ENCODE measurements at regions not wholly inside any gene's neighbourhood (a gene's known extent, or its start where the extent isn't known, plus 50 kb on each side); places are given as distances from the start of the nearest gene placed in this dataset.
"Not testable (repeated sequence)": the region's sequence is repeated elsewhere in the genome, so short reads cannot be mapped to it uniquely, and the experiment has no call there.

DNA sequence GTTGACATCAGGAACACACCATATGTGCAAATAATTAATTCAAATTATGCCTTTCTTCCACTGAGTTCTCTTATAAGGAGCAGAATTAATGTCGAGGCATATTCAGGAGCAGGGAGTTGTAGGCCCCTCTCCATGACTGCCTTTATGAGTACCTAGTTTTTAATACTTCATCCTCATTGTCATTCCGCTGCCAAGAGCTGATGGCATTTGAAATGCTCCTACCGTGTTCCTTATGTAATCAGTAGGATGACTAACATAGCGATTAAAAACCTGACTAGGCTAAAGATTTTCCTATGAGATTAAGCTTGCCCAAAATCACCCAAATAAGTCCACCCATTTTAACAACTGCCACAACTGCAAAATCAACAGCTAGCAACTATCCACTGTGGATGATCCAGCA lies 220.6 kb downstream of the DHX15 start:
- no peak for DNase-seq

DNA sequence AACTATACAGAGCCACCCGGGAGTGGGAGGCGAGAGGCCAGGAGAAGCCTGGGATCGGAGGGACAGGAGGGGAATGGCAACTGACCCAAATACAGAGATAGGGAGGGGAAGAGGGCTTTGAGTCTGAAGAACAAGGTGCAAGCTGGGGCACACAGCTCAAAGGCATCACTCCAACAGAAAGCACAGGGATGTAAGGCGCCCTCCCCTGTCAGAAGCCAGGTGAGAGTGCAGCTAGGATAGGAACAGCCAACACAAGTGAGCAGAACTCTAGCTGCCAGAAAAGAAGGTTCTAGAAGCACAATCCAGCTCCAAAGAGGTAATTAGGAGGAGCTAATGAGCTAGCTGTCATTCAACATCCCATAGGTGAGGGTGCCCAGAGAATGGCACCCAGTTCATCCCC lies 232.2 kb downstream of the DHX15 start:
- DNase-seq, result no peak

DNA sequence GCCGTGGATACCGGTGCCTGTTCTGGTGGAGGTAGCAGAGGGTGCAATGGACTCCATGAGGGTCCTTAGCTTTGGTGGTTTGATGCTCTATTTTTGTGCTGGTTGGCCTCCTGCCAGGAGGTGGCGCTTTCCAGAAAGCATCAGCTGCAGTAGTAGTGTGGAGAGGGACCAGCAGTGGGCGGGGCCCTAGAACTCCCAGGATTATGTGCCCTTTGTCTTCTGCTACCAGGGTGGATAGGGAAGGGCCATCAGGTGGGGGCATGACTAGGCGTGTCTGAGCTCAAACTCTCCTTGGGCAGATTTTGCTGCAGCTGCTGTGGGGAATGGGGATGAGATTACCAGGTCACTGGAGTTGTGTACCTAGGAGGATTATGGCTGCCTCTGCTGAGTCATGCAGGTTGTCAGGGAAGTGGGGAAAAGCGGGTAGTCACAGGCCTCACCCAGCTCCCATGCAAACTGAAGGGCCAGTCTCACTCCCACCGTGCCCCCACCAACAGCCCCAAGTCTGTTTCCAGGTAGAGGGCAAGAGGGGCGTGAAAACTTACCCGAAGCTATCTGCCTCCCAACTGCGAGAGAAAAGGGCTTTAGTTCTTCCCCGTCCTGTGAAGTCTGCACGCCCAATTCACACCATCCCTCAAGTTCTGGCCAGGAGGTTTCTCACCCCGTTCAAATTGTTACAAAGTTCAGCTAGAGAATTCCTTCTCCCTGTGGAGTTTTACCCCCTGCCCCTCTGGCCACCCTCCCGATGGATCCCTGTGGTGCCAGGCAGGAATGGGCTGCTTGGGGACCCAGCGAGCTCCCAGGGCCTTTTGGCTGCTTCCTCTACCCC lies 235.0 kb downstream of the DHX15 start:
- DNase-seq, result not testable (repeated sequence)

DNA sequence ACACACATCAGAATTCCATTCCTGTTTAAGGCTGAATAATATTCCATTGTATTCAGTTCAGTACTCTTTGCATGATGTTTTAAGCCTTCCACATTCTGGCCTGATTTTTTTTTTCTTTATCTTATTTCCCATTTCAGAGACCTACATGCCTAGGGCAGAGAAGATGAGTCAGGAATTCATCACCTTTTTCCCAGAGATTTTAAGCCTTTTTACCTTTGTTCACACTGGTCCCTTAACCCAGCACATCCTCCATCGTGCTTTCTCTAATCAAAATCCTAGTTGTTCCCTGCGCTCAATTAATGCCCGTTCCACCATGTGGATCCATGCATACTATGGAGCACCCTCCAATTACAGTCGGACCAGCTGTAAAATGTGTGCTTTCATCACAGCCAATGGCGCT lies 245.1 kb downstream of the DHX15 start:
- DNase-seq, result no peak

DNA sequence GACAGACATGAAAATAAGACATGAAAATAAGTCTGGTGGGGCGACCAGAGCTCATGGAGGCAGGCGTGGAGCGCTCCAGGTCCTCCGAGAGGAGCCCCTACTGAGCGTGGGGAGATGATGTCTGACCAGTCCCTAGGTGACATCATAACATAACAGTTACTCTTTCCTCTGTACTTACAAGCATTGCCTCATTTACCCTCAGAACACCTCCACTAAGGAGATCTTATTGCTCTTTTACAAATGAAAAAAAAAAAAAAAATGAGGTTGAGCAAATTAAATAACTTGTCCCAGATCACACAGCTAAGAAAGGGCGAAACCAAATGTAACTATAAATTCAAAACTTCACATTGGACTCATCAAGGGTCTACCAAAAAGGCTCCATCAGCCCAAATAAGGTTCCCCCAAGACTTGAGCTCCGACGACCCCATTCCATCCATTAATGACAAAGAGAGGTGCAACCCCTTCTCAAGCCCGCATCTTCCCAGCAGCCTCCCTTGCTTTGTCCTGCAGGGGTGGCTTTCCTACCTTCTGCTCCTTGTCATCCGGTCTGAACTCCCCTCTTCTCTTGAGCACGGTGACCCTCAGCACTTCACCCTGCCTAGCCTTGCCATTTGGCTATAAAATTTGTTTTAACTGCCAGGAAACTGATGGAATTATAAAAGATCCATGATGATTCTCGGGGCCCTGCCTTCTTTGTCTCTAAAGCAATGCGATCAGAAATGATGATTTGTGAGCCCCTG lies 246.7 kb downstream of the DHX15 start:
- no peak for DNase-seq

DNA sequence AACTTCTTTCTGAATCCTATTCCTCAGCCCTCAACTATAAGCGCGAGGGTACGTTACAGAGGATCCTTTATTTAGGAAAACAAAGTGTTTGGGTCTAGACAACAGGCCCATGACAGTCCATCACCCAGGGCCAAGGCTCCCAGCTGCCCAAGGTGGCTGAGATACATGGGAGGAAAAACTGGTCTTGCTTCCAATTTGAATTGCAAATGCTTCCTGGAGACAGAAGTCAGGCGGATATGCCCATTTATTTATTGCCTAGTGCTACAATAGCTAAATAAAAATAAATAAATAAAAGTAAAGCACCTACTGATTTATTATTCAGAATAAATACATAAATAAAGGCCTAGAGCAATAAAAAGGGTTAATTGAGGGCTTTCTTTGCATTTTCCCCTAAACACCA lies 248.7 kb downstream of the DHX15 start:
- DNase-seq, result no peak

DNA sequence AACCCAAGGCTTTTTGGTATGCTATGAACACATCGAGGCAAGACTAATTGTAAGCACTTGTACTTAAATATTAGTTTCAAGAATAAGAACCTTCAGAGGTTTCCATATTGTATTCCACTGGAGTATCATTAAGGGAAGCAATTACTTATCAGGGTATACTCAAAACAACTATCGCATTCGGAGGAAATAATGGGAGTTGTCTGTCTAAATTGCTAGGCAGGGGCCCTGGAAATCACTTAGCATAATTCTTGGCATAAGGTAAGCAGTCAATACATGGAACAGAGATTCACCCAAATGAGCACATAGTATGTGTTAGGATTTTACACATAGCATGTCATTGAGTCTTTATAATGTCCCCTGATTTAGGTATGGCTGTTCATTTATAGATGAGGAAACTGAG lies 249.4 kb downstream of the DHX15 start:
- no peak for DNase-seq

DNA sequence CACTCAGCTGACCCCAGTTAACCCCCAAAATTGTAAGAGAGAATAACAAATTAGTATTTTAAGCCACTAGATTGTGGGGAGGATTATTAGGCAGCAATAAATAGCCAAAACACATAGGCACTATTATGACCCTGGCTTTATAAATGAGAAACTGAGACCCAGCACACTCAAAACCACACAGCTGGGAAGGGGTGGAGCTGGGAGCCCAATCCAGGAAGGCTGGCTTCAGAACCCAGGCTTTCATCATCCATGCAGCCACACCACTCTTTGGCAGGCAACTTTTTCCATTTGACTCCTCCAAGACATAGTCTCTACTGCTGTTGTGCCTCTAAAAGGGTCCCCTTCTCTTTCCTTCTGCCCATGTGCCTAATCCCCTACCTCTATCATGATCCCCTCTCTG lies 253.8 kb downstream of the DHX15 start:
- DNase-seq, result no peak

DNA sequence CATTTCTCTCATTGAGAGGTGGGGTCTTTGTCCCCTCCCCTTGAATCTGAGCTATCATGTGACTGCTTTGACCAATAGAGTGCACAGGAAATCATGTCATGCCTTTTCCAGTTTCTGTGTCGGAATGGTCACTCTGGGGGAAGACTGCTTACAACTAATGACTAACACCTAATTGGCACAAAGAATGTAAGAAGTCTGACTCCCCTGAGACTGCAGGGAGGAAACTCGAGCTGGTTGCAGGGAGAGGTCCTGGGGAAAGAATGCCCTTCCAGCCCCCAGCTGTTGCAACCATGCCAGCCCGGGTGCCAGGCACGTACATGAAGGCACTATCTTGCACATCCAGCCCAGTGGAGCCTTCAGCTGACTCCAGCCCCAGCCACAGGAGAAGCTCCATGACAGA lies 254.2 kb downstream of the DHX15 start:
- no peak for DNase-seq

DNA sequence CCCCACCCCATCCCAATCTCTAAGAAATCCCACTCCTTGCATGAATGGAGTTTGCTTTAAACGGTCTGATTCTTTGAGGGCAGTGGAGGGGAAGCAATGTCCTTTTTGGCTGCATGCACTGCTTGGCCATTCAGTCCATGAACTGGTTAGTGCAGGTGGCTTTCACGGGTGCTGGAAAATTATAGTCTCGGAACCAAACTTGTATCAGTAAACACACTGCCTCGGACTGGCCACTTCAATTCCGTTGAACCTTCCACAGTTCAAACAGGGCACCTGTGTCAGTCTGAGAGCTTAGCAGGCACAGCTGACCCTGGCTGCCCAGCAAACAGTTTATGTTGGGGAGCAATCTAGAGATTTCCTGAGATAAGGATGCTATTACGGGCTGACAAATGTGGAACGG lies 255.6 kb downstream of the DHX15 start:
- no peak for DNase-seq

DNA sequence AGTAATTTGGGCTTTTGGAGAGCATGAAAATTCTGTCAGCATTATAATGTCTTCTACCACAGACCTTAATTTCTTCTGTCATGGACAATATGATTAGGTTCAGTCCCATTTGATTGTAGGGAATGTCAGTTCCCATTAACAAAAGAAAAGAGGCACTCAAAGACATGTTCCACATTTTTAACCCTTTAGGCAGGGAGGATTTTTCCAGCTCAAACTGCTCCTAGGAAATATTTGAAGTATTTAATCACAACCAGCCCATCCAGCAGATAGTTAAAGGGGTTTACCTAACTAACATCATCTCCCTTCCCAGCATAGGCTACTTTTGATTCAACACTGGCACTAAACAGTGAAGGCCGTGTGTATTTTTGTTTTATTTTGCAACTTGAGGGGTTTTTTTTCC lies 256.0 kb downstream of the DHX15 start:
- DNase-seq, result no peak

DNA sequence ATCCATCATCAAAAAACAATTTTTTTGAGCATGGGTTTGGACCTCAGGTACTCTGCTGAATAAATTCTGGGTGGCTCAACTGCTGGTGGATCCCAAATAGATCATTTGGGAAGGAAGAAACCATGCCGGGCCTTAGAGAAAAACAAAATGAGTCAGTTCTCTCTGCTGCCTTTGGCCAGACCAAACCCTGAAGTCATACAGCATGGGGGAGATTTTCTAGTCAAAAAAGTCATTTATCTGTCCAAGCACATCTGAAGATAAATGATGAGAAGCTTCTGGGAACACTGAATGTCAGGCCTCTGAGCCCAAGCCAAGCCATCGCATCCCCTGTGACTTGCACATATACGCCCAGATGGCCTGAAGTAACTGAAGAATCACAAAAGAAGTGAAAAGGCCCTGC lies 261.4 kb downstream of the DHX15 start:
- no peak for DNase-seq

DNA sequence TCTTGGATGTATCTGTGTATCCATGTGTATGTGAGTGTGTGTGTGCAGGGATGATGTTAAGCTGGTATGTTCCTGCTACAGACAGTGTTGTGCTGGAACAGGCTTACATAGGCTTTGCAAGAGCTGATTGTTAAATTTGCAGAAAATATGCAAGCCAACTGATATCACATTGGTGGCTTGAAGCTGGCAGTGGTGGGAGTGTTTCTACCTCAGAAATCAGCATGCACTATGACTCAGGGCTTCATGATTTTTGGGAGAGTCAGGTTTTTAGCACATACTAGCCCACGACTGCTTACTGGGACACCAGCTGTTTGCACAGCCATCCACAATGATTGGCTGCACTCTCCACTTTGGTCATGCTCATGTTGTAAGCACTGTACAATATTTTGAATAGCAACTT lies 261.8 kb downstream of the DHX15 start:
- DNase-seq, result no peak

DNA sequence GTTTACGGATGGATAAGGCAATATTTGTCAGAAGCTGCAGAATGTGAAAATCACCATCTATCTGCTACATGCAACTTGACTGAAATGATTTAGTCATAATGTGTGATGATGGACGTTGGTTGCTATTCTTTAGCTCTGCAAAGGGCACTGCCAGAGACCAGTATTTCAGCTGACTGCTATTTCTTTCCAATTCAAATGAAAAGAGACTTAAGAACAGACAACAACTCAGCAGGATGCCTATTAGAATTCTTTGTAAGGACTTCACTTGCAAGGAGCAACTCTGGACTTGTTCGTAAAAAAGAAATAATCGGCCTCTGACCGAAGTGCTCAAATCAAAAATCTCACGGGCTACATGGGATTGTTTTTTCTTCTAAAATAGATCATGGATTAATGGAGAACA lies 262.7 kb downstream of the DHX15 start:
- DNase-seq, result no peak

DNA sequence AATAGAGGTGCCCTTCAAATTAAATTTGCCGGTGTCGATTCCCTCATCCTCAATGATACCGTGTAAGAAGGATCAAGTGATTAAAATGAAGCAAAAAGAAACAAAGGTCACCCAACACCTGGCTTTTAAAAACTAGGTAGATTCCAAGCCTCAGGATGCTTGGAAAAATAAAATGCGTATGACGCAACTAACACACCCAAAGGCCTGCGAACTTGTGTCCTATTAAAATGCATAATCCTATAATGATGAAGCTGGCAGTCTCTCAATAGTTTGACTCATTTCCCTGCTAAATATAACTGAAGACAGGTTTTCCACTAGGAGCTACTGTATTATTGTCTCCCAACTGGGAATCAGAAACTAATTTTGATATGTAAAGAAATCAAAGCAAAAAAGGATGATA lies 263.2 kb downstream of the DHX15 start:
- DNase-seq, result no peak

DNA sequence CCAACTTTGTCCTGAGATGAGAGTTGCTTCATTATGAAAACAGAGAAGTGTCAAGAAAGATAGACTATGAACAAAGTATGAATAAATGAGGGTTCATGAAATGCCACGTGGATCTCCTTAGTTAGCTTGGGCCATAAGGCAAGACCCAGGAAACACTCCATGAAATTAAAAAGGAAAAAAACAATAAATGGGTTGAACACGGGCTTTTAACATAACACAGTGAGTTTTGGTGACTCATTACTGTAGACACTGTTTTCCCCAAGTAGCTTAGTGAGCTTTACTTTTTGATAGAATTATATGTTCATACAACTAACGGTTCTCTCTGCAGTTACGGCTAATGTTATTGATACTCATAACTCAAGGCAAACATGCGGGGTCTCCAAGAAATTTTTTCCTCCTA lies 265.0 kb downstream of the DHX15 start:
- DNase-seq, result no peak

DNA sequence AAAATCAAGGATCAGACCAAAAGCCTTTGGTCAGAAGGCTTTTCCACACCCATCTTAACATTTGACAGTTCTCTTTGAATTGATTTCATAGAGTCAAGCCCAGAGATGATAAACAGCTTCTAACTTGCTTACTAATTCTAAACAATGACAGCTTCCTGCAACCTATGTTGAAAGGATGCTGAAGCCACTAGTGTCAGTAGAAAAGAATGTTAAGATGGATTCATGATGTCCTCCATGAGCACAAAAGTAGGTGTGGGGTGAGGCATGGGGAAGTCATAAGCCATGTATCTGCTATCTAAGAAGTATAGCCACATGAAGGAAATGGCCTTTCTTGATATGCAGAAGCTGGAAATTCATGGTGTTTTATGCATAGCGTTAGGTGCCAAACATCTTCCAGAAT lies 269.3 kb downstream of the DHX15 start:
- no peak for DNase-seq

DNA sequence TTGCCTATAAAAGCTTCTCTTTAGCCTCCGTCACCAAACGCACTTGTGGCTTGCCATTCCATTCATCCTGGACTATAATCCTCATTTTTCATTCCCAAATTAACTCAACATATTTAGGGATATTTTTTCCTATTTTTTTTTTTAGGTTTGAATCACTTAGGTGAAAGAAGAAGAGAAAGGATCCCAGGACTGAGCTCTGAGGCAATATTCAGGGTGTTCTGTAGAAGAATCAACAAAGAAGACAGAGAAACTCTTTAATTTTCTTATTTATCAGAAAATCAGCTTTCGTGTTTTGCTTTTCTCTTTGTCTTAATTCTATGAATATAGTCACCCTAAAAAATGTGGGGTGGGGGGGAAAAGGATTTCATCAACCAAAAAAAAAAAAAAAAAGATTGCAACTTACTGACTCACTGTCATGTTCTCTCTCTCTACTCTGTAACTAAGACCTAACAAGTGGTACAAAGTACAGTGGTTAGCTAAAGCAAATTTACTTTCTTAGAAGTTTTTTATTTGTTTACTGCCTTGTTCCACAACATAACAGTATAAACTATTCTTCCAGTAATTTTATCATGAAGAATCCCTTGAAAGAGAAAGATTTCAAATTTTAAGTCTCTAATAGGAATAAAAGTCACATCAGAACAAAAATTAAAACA lies 272.0 kb downstream of the DHX15 start:
- no peak for DNase-seq

DNA sequence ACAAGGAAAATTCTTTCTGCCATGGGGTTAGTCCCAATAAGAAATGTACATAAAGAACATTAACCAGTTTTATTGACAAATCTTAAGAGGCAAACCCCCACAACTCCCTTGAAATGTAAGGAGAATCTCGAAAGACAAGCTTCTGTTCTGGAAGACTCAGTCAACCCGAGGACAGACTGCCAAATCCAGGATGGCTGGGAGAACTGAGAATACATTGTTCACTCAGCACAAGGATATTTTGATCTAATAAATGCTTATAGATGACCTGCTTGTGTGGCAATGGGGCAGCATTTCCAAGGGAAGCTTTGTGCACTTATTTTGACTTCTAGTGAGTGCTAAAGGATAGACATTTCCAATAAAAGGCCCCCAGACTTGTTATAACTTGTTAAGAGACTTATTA lies 280.4 kb downstream of the DHX15 start:
- DNase-seq, result no peak

DNA sequence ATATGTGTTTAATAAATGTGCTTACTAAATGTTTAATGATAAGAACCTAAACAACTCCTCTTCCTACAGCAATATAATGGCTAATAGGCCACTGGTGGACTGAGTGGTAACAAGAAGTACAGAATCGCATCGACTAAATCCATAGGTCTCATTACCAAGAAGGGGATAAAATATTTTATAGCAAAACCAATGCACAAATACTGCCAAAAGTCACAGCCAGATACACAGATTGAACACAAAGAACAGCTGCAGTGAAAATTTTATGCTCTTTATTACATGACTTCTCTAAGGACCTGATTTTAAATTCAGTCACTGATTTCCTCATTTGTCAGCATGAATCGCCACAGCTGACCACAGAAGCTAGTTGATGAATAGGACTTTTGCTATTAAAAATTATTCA lies 285.4 kb downstream of the DHX15 start:
- DNase-seq, result no peak

DNA sequence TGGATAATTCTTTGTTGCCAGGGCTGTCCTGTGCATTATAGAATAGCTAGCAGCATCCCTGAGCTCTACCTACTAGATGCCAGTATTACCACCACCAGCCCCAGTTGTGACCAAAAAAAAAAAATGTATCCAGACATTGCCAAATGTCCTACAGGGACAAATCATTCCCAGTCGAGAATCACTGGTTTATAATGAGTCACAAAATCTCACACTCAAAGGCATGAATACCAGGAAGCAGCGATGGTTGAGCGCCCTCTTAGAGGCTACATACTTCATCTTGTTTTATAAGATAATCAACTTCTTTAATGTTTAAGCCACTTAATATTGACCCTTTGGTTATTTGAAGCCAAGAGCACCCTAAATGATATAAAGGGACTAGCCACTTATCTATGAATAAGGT lies 297.3 kb downstream of the DHX15 start:
- DNase-seq, result no peak

DNA sequence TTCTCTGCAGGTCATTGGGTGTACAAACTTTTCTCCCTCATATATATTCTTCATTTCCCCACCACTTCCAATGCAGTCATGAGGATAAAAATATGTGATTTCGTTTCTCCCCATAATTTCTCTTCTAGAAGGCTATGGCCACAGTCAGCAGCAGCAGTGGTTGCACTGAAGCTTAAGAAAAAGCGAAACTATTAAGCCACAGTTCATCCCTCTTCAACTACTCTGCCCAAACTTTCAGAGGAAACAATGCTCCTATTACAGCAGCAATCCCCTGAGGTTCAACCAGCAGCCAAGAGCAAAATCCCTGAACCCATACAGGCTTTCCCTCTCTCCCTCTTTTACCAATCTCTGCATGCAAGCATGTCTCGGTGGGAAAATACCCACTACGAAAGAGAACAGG lies 298.6 kb downstream of the DHX15 start:
- DNase-seq, result no peak

DNA sequence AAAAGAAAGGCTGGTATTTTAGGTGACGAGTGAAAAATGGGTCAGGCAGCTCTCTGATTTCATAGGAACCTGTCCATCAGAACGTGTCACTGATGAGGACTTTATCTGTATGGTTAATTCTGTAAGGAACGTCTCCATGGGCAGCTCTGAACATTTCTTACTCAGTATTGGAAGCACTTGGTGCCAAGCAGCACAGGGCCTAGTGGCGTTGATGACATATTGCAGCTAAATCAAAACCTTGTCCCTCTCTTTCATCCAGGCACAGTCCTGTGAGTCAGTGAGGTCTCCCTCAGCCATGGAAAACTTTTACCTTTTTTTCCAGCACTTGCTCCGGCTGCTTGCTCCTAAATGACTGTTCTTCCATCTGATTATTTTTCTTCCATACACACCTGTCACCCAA lies 301.9 kb downstream of the DHX15 start:
- DNase-seq, result no peak

DNA sequence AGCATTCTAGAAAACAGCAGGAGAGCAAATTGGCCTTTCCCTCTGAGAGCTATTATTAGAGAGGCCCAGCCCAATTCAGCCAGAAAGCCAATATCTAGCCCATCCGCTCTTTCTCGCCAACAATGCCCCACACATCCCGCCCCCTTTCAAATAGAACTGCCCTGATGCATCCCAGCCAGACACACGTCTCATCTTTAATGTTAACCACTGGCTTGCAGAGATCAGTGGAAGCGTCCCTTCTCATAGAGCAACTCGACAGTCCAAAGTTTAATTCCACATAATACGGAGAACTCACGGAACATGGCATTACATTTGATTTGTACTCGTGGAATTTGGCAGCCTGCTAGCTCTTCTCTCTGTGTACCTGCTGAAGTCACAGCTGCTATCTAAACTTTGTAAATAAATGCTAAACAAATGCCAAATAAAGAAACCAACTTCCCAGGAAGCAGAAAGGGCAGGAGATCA lies 304.4 kb downstream of the DHX15 start:
- DNase-seq, result no peak

Data from NK-92 treated with Interleukin-12 subunit alpha and Interleukin-12 subunit beta, amount 100 ng/mL, for 24 hours (cell line).